GM12892 (cell line): ENCODE measurements at regions not wholly inside any gene's neighbourhood (a gene's known extent, or its start where the extent isn't known, plus 50 kb on each side); places are given as distances from the start of the nearest gene placed in this dataset.

Experiments used
- DNase-seq: peaks from one replicate; pipeline ENCODE4 v3.0.0; 2011; ENCODE audit not compliant: insufficient read length
- FAIRE-seq: peaks from 2 replicates; lab custom pipeline; 2011; peaks lifted over from hg19 to GRCh38; lab: Jason Lieb, UNC
- POLR2A ChIP-seq: IDR thresholded peaks from 2 replicates; pipeline ENCODE4 v1.6.1; 2011; ENCODE audit warnings: low read depth, low read length, control low read depth
- POLR2AphosphoS5 ChIP-seq: IDR thresholded peaks from 2 replicates; pipeline ENCODE4 v1.6.1; 2011; ENCODE audit warnings: low read depth, low read length, control low read depth
- TAF1 ChIP-seq: IDR thresholded peaks from 2 replicates; pipeline ENCODE4 v1.6.1; 2011; ENCODE audit warnings: low read depth, mild to moderate bottlenecking, control low read depth, low read length, borderline replicate concordance

DNA sequence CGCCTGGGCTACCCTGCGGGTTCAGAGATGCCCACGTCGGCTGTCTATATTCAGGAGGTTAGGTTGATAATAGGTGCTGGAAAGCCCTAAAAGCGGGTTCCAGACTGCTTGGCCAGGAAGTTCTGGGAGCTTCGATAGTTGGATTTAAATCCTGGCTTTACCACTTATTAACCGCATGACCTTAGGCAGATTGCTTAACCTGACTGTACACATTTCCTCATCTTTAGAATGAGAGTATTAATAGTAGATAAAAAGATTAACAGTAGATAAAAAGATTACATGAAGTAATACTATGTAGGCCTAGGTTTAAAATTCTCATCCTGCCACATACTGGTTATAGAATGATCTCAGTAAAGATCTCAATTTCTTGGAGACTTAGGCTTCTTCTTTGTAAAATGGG lies 75.0 kb upstream of the ESX1 start:
- TF ChIP-seq POLR2AphosphoS5 (no peak), POLR2A (no peak), TAF1 (no peak)
- FAIRE-seq (no peak), DNase-seq (no peak)

DNA sequence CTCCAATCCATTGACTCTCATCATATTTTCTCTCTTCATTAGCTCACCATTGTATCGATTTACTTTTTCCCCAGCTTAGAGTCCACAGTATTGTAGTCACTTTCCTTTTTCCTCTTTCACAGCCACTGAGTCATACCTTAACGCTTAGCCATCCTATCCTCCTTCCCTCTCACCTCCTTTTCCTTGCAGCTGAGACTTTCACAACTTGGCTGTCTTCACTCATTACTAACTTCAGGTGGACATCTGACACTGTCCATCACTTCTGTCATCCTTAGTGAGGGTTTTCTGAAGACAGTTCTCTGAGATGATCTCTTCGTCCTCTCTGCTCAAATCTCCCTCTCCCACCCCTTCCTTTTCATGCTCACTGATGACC lies 70.5 kb upstream of the ESX1 start:
- DNase-seq (no peak), FAIRE-seq (no peak)
- TF ChIP-seq POLR2A, result no peak
- TF ChIP-seq POLR2AphosphoS5, result no peak
- no peak for TF ChIP-seq TAF1

DNA sequence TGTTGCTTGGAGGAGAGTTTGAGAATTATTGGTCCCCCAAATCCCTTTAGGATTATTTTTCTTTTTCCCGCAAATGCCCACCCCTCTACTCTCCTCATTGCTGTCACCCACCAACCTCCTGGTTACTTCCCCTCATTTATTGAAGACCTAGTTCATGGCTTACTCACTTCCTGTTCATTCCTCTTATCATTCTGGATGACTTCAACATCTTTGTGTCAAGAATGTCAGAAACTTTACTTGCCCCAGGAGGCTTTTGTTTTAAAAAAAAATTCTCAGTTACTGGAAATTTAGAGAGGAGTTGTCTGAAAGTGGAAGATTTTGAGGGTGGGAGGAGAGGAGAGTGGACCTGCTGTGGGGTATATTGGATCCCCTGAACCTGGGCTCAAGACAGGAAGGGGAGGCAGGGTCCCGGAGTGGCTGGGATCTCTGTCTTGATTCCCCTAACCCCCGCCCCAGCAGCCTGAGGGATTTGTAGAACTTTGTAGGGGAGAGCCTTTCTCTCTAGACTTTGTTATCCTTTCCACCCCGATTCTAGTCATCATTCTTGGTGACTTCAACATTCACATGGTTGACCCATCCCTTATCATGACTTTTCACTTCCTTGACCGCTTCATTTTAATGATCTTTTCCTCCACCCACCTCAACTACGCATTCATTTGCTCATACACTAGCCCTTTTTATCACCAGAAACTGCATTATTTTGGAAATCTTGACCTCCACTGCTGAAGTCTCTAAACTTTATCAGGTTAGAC lies 69.9 kb upstream of the ESX1 start:
- DNase-seq (no peak), FAIRE-seq (no peak)
- TF ChIP-seq TAF1 (no peak), POLR2AphosphoS5 (no peak), POLR2A (no peak)

DNA sequence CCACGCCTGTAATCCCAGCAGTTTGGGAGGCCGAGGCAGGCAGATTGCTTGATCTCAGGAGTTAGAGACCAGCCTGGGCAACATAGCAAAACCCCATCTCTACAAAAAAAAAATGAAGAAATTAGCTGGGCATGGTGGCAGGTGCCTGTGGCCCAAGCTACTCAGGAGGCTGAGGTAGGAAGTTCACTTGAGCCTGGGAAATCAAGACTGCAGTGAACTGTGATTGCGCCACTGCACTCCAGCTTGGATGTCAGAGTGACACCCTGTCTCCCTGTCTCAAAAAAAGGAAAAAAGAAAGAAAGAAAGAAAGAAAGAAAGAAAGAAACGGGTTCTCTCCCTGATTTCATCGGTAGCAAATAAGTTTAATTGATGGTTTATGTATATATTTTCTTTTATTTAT lies 64.6 kb upstream of the ESX1 start:
- no peak for FAIRE-seq

DNA sequence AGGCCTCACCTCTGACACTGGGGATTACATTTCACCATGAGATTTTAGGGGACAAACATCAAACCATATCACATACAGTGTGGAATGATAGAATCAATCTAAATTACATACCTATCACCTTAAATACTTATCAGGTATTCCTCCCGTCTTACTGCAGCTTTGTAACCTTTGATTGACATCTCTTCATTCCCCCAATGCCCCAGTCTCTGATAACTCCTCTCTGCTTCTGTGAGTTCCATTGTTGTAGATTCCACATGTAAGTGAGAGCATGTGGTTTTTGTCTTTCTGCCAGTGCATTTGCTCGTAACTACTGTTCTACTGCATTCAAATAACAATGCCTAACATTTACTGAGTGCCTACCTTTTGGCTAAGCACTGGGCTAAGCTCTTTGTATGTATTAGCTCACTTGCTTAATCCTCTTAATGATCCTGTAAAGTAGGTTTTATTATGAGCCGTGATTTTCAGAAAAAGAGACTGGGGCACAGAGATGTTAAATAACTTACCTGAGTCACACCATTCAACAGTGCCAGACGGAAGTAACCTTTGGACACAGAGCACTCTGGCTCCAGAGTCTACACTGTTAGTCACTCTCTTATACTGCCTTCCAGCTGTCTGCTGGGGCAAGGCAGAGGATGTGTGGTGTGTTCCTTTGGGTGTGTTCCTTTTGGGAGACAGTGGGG lies 63.7 kb upstream of the ESX1 start:
- TF ChIP-seq POLR2AphosphoS5 (no peak), POLR2A (no peak), TAF1 (no peak)
- DNase-seq (no peak), FAIRE-seq (no peak)

More for the DNA sequence above, 64.6 kb upstream of the ESX1 start:
- TF ChIP-seq POLR2A (no peak), TAF1 (no peak), POLR2AphosphoS5 (no peak)
- no peak for DNase-seq

DNA sequence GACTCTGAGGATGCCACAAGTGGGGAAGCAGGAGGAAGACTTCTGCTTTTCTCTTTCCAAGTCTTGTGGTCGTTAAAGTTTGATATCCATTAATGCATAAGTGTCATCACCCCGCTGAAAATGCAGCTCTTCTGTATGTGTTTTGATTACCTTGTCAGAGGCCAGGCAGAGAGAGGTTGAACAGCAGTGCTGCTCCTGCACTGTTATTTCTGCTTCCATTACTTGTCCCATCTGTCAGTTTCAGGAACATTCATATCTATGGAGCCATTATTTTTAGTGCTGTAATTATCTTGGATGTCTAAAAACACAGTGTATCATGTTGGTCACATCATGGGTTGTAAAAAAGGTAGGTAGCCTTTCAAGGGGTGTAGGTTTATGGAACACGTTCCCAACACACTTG lies 62.0 kb upstream of the ESX1 start:
- DNase-seq (no peak), FAIRE-seq (no peak)
- TF ChIP-seq POLR2A (no peak), POLR2AphosphoS5 (no peak), TAF1 (no peak)

DNA sequence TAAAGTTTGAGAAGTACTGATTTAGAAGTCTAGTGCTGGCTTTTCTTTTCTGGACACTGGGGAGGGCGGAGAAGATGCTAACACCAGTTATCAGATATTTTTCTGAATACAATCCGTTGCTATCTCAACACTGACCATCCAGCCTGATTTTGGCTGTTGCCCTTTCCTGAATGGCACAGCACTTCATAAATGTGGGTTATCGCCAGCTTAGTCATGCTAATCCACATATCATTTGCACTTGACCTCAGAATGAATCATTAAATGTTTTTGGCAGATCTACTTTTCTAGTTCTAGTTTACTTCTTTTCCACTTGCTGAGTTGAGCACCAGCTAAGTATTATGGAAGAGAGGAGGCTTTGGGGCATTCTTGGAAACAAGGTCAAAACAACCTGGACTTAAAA lies 60.8 kb upstream of the ESX1 start:
- no peak for DNase-seq
- FAIRE-seq, result no peak

DNA sequence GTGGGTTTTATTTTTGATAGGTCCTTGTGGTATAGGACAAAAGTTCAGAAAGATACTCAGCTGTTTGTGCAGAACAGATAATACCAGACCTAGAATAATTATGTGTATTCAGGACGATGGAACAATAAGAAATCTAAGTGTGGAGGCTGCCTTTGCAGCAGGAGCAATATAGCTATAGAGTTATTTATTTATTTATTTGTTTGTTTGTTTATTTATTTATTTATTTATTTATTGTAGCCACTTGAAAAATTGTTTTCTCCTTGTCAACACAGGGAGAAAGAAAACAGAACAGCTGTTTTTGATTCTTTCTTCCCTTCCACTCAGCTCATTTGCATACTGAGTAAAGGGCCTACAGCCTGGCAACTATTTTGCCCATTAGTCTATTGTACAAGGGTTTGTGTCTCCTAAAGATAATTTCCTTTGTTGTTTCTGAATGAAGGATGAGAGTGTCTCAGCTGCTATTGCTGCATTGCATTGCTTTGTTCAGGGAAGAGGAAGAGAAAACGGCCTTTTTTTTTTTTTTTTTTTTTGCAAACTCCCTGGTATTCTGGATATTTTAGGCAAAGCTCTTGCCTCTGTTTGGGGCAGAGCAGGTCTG lies 56.0 kb upstream of the ESX1 start:
- no peak for FAIRE-seq
- DNase-seq, result no peak

More for the DNA sequence above, 60.8 kb upstream of the ESX1 start:
- TF ChIP-seq POLR2A, result no peak
- no peak for TF ChIP-seq TAF1
- no peak for TF ChIP-seq POLR2AphosphoS5

DNA sequence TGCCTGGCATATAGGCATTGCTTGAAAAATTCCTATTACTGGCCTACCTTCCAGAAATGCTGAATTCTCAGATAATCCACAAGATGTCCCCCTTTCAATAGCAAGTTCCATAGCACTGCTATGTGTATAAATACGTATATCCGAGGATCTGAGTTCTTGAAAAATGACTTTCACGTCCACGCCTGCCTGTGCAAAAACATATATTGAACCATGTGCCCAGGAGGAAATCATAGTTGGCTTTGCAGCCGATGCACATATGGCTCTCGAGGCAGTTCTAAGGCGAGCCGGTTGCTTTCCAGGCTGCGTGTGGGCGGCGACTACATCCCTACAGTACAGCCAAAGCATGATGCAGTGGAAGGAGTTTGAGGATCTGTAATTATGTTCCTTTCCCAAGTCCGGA lies 55.4 kb upstream of the ESX1 start:
- TF ChIP-seq POLR2A (no peak), TAF1 (no peak), POLR2AphosphoS5 (no peak)
- DNase-seq, result no peak
- peak; percentile 57 for FAIRE-seq

More for the DNA sequence above, 56.0 kb upstream of the ESX1 start:
- TF ChIP-seq POLR2A, result no peak
- TF ChIP-seq TAF1, result no peak
- no peak for TF ChIP-seq POLR2AphosphoS5

DNA sequence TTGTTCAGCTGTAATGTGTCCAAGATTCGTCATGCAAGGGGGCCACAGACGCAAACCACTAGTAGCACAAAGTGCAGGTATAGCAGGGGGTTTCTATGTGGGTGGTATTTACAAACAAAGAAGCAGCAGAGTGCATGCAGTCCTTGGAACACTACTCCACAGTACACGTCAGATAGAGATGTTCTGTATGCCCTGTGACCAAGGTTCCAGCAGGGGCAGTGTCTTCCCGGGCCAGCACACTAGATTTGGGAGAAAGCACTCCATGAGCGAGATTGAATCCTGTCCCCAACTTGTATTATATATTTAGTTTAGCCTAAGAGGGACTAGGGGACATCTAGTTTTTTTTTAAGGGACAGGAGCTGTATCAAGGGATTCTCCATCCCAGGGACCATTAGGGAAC lies 54.4 kb upstream of the ESX1 start:
- no peak for DNase-seq
- no peak for FAIRE-seq
- TF ChIP-seq TAF1, result no peak
- TF ChIP-seq POLR2A, result no peak
- no peak for TF ChIP-seq POLR2AphosphoS5

DNA sequence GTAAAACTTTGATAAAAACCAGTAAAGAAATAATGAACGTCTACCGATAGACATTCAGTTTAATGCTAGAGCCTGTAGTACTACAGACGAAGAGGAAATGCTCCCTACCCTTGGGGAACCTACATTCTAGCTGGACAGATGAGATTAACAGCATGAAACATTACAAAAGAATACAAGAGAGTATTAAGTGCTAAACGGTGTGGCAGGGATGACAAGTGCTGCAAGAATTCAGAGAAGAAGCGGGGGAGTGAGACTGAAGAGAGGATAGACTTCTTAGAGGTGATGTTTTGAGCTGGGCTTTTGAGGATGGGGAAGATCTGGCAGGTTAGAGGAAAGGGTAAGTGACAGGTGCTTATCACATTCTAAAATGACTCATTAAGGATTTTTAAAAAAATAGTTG lies 52.6 kb upstream of the ESX1 start:
- no peak for FAIRE-seq
- TF ChIP-seq POLR2A (no peak), POLR2AphosphoS5 (no peak), TAF1 (no peak)
- no peak for DNase-seq
